Neural progenitor cell (in vitro differentiated cells): ENCODE measurements at regions not wholly inside any gene's neighbourhood (a gene's known extent, or its start where the extent isn't known, plus 50 kb on each side); places are given as distances from the start of the nearest gene placed in this dataset.

Experiments
- DNase-seq: peaks from one replicate; pipeline ENCODE4 v3.0.0-alpha.2; 2016; ENCODE audit warnings: low spot score
- H2AFZ ChIP-seq: fragments of 200-600 bp; sonication (generic); replicated peaks from 2 replicates; pipeline ENCODE4 v1.6.1; 2016; ENCODE audit warnings: antibody characterized with exemption
- H3F3A ChIP-seq: fragments of 200-600 bp; sonication (generic); 2 replicates; pipeline ENCODE4 v1.6.1; 2016; ENCODE audit warnings: antibody characterized with exemption, low read depth
- H3K27ac ChIP-seq: fragments of 200-600 bp; sonication (generic); 2 replicates; pipeline ENCODE4 v1.5.1; 2016; ENCODE audit warnings: mild to moderate bottlenecking
- H3K27me3 ChIP-seq: fragments of 200-600 bp; sonication (generic); 2 replicates; pipeline ENCODE4 v1.6.1; 2016; ENCODE audit warnings: mild to moderate bottlenecking, moderate library complexity
- H3K36me3 ChIP-seq: fragments of 200-600 bp; sonication (generic); 2 replicates; pipeline ENCODE4 v1.5.1; 2016
- H3K4me1 ChIP-seq: fragments of 200-600 bp; sonication (generic); 2 replicates; pipeline ENCODE4 v1.6.1; 2016; ENCODE audit warnings: mixed run types
- H3K4me2 ChIP-seq: fragments of 200-600 bp; sonication (generic); 2 replicates; pipeline ENCODE4 v1.6.1; 2016
- H3K4me3 ChIP-seq: fragments of 200-600 bp; sonication (generic); 2 replicates; pipeline ENCODE4 v1.5.1; 2016
- H3K79me2 ChIP-seq: fragments of 200-600 bp; sonication (generic); 2 replicates; pipeline ENCODE4 v1.6.1; 2016; ENCODE audit warnings: low read depth
- H3K9ac ChIP-seq: fragments of 200-600 bp; sonication (generic); 2 replicates; pipeline ENCODE4 v1.6.1; 2016
- H3K9me3 ChIP-seq: fragments of 200-600 bp; sonication (generic); 2 replicates; pipeline ENCODE4 v1.5.1; 2016; ENCODE audit warnings: low read depth
- H4K20me1 ChIP-seq: fragments of 200-600 bp; sonication (generic); 2 replicates; pipeline ENCODE4 v1.6.1; 2016; ENCODE audit warnings: low read depth
- H3K27ac Mint-ChIP-seq: 3 replicates; pipeline ENCODE4 v1.8.0; 2021; ENCODE audit warnings: mixed read lengths
- H3K27me3 Mint-ChIP-seq: 2 replicates; pipeline ENCODE4 v1.8.0; 2022; ENCODE audit warnings: low read depth, mild to moderate bottlenecking, inconsistent platforms, moderate library complexity, mixed read lengths; ENCODE audit not compliant: insufficient read depth
- H3K36me3 Mint-ChIP-seq: 3 replicates; pipeline ENCODE4 v1.8.0; 2021; ENCODE audit warnings: mixed read lengths
- H3K4me1 Mint-ChIP-seq: 3 replicates; pipeline ENCODE4 v1.8.0; 2021; ENCODE audit warnings: mixed read lengths
- H3K4me3 Mint-ChIP-seq: 3 replicates; pipeline ENCODE4 v1.8.0; 2021; ENCODE audit warnings: mild to moderate bottlenecking, moderate library complexity, mixed read lengths
- H3K9me3 Mint-ChIP-seq: 3 replicates; pipeline ENCODE4 v1.8.0; 2020; ENCODE audit warnings: mixed read lengths
- CTCF ChIP-seq: fragments of 200-600 bp; sonication (generic); IDR thresholded peaks from 2 replicates; pipeline ENCODE4 v1.5.1; 2017; ENCODE audit warnings: antibody characterized with exemption, mild to moderate bottlenecking
- EZH2 ChIP-seq: fragments of 200-600 bp; sonication (generic); IDR thresholded peaks from 2 replicates; pipeline ENCODE4 v1.6.1; 2017; ENCODE audit warnings: antibody characterized with exemption, mild to moderate bottlenecking, moderate library complexity
- EZH2phosphoT487 ChIP-seq: fragments of 200-600 bp; sonication (generic); IDR thresholded peaks from 2 replicates; pipeline ENCODE4 v1.6.1; 2017; ENCODE audit warnings: antibody characterized with exemption

- H3K9me3 Mint-ChIP-seq = peaks cover 10% of the 10 kb centered on the region
- Histone ChIP-seq H3K36me3 (no peaks in the 10 kb centered on the region), H3K27me3 (no peaks in the 10 kb centered on the region), H3F3A (no peaks in the 10 kb centered on the region), H3K9me3 (no peaks in the 10 kb centered on the region), H2AFZ (no peak overlapping the region), H3K4me3 (no peak overlapping the region), H3K9ac (no peak overlapping the region), H3K79me2 (no peaks in the 10 kb centered on the region), H4K20me1 (no peaks in the 10 kb centered on the region), H3K4me2 (no peak overlapping the region), H3K27ac (no peak overlapping the region), H3K4me1 (no peaks in the 10 kb centered on the region)
- no peak overlapping the region for H3K4me3 Mint-ChIP-seq
- TF ChIP-seq CTCF (peak; percentile 37), EZH2phosphoT487 (no peak)
- H3K4me1 Mint-ChIP-seq = peaks cover 3% of the 10 kb centered on the region
- no peak for DNase-seq
- no peak overlapping the region for H3K27ac Mint-ChIP-seq
- H3K36me3 Mint-ChIP-seq = no peaks in the 10 kb centered on the region
- H3K27me3 Mint-ChIP-seq = peaks cover 6% of the 10 kb centered on the region
These were observed 69.9 kb upstream of the C14orf180 start for GRCh38 chr14:104509673-104510072.

- no peaks in the 10 kb centered on the region for H4K20me1 ChIP-seq
- H3K4me3 ChIP-seq = no peak overlapping the region
- no peak overlapping the region for H3K9ac ChIP-seq
- TF ChIP-seq CTCF (no peak), EZH2 (no peak), EZH2phosphoT487 (no peak)
- H3K4me1 ChIP-seq = no peaks in the 10 kb centered on the region
- no peaks in the 10 kb centered on the region for H3K79me2 ChIP-seq
- no peaks in the 10 kb centered on the region for H3K9me3 ChIP-seq
- Mint-ChIP-seq H3K4me1 (peaks cover 3% of the 10 kb centered on the region), H3K4me3 (no peak overlapping the region), H3K27me3 (peaks cover 6% of the 10 kb centered on the region), H3K36me3 (no peaks in the 10 kb centered on the region), H3K9me3 (peaks cover 15% of the 10 kb centered on the region), H3K27ac (no peak overlapping the region)
- no peaks in the 10 kb centered on the region for H3K27me3 ChIP-seq
- no peak overlapping the region for H3K4me2 ChIP-seq
- no peaks in the 10 kb centered on the region for H3K36me3 ChIP-seq
- no peak overlapping the region for H3K27ac ChIP-seq
- H2AFZ ChIP-seq = no peak overlapping the region
- no peak for DNase-seq
- H3F3A ChIP-seq = no peaks in the 10 kb centered on the region
These were observed 69.3 kb upstream of the C14orf180 start for GRCh38 chr14:104510216-104510615.

- H3F3A ChIP-seq = no peaks in the 10 kb centered on the region
- peaks cover 6% of the 10 kb centered on the region for H3K27me3 Mint-ChIP-seq
- H3K4me3 ChIP-seq = no peak overlapping the region
- H3K9me3 ChIP-seq = no peaks in the 10 kb centered on the region
- H3K36me3 ChIP-seq = no peaks in the 10 kb centered on the region
- H3K9me3 Mint-ChIP-seq = peaks cover 17% of the 10 kb centered on the region
- H3K27ac Mint-ChIP-seq = no peak overlapping the region
- no peak for DNase-seq
- no peak overlapping the region for H3K27ac ChIP-seq
- H3K79me2 ChIP-seq = no peaks in the 10 kb centered on the region
- no peak overlapping the region for H3K4me2 ChIP-seq
- H3K9ac ChIP-seq = no peak overlapping the region
- H3K36me3 Mint-ChIP-seq = no peaks in the 10 kb centered on the region
- H2AFZ ChIP-seq = no peak overlapping the region
- peaks cover 3% of the 10 kb centered on the region for H3K4me1 Mint-ChIP-seq
- no peaks in the 10 kb centered on the region for H3K4me1 ChIP-seq
- H3K4me3 Mint-ChIP-seq = no peak overlapping the region
- no peaks in the 10 kb centered on the region for H4K20me1 ChIP-seq
- no peak for TF ChIP-seq EZH2phosphoT487
- TF ChIP-seq CTCF = no peak
- TF ChIP-seq EZH2 = no peak
- H3K27me3 ChIP-seq = no peaks in the 10 kb centered on the region
These were observed 68.6 kb upstream of the C14orf180 start for GRCh38 chr14:104510794-104511611.
